ENCODE measurements at regions not wholly inside any gene's neighbourhood (a gene's known extent, or its start where the extent isn't known, plus 50 kb on each side); places are given as distances from the start of the nearest gene placed in this dataset.

- H3K4me1 ChIP-seq (ENCODE audit: control insufficient read depth, insufficient read depth, low read length): peaks cover 7% of the 10 kb centered on the region
- no peak overlapping the region for H3K27ac ChIP-seq (ENCODE audit: extremely low read depth, low read depth, low read length)
- no peaks in the 10 kb centered on the region for H3K9me3 ChIP-seq (ENCODE audit: control insufficient read depth, insufficient read depth, low read depth, low read length)
- H3K4me3 ChIP-seq (ENCODE audit: low read depth, low read length): no peak overlapping the region
- TF ChIP-seq ZNF654 (tag by site-specific recombination; IDR thresholded peaks at IDR 0.05; ENCODE audit: low read depth): no peak
- TF ChIP-seq ZNF449 (tag by site-specific recombination; IDR thresholded peaks at IDR 0.05): no peak
- no peak for TF ChIP-seq ZBTB49 (tag by site-specific recombination; IDR thresholded peaks at IDR 0.05; ENCODE audit: low read depth)
- no peak for TF ChIP-seq ZNF157 (tag by site-specific recombination; IDR thresholded peaks at IDR 0.05)
- TF ChIP-seq ZNF560 (tag by site-specific recombination; IDR thresholded peaks at IDR 0.05; ENCODE audit: borderline replicate concordance): no peak
- TF ChIP-seq ZNF623 (tag by site-specific recombination; IDR thresholded peaks at IDR 0.05): no peak
- no peak for TF ChIP-seq ZNF510 (tag by site-specific recombination; IDR thresholded peaks at IDR 0.05; ENCODE audit: insufficient replicate concordance)
- TF ChIP-seq ZNF311 (tag by site-specific recombination; IDR thresholded peaks at IDR 0.05; ENCODE audit: borderline replicate concordance): no peak
- no peak for TF ChIP-seq ZBTB44 (tag by site-specific recombination; IDR thresholded peaks at IDR 0.05)
- H3K36me3 ChIP-seq (ENCODE audit: control insufficient read depth in 2 of 2, insufficient read depth in 1 of 2, low read length in 2 of 2): no peaks in the 10 kb centered on the region
- POLR2A ChIA-PET: no interaction called here
- CTCF ChIA-PET: no interaction called here
These were observed 167.0 kb upstream of the MYLIP start for GRCh38 chr6:15961635-15962448.

- no peak for TF ChIP-seq ZNF555 (tag by site-specific recombination; conservative IDR thresholded peaks at IDR 0.05)
- TF ChIP-seq ZIC2 (tag by site-specific recombination; IDR thresholded peaks at IDR 0.05): peak; percentile 56
- no peak for TF ChIP-seq ZNF585B (tag by site-specific recombination; IDR thresholded peaks at IDR 0.05)
- 0 out of 2 replicates have a peak, but pooled peaks have one; percentile 34 for TF ChIP-seq SCRT2 (tag by site-specific recombination; IDR thresholded peaks at IDR 0.05)
- TF ChIP-seq ZNF558 (tag by site-specific recombination; IDR thresholded peaks at IDR 0.05): peak; percentile 95
- TF ChIP-seq SALL2 (tag by site-specific recombination; IDR thresholded peaks at IDR 0.05; ENCODE audit: borderline replicate concordance): no peak
- TF ChIP-seq HOXD13 (CRISPR knock-in tag; IDR thresholded peaks at IDR 0.05; ENCODE audit: borderline replicate concordance): no peak
- no peak for TF ChIP-seq SETDB1 (IDR thresholded peaks at IDR 0.05; ENCODE audit: insufficient read length, low read length)
- no peak for TF ChIP-seq ZNF837 (tag by site-specific recombination; IDR thresholded peaks at IDR 0.05)
- no peak for TF ChIP-seq ZSCAN30 (tag by site-specific recombination; IDR thresholded peaks at IDR 0.05)
- TF ChIP-seq ZNF785 (tag by site-specific recombination; IDR thresholded peaks at IDR 0.05): no peak
- ChIA-PET CTCF (no interaction called here), POLR2A (no interaction called here)
- Histone ChIP-seq H3K27ac (ENCODE audit: extremely low read depth, low read depth, low read length) (no peak overlapping the region), H3K4me1 (ENCODE audit: control insufficient read depth, insufficient read depth, low read length) (peaks cover 11% of the 10 kb centered on the region), H3K4me3 (ENCODE audit: low read depth, low read length) (no peak overlapping the region), H3K9me3 (ENCODE audit: control insufficient read depth, insufficient read depth, low read depth, low read length) (no peaks in the 10 kb centered on the region), H3K36me3 (ENCODE audit: control insufficient read depth in 2 of 2, insufficient read depth in 1 of 2, low read length in 2 of 2) (no peaks in the 10 kb centered on the region)
These were observed 167.9 kb upstream of the MYLIP start for GRCh38 chr6:15960740-15961634.
